Spleen (tissue), 7 donors: ENCODE measurements at regions not wholly inside any gene's neighbourhood (a gene's known extent, or its start where the extent isn't known, plus 50 kb on each side); places are given as distances from the start of the nearest gene placed in this dataset.

Experiments used
- CTCF ChIP-seq, 11 experiments: fragments of 200-600 bp in 7 of 11; fragments of 450-650 bp in 4 of 11; sonication (generic) in 4 of 11; IDR thresholded peaks in 8 of 11; conservative IDR thresholded peaks in 3 of 11; 1 replicate in 7 of 11; 2 replicates in 4 of 11; pipeline versions ENCODE4 v1.4.0 to v1.8.0; 2016 to 2021; ENCODE audit warnings: antibody characterized with exemption in 11 of 11, inconsistent platforms in 4 of 11, mild to moderate bottlenecking in 1 of 11
- POLR2A ChIP-seq, 3 donors: fragments of 450-650 bp; IDR thresholded peaks; one replicate each; pipeline ENCODE4 v1.5.1; 2017; ENCODE audit warnings: antibody characterized with exemption in 3 of 3, mild to moderate bottlenecking in 1 of 3
- donor health status: DM: no; HTN: no; CAD: no; lungs with moderate emphysema.
- donor health status: DM: no; HTN: no; CAD: no.
- donor health status: DM: no; HTN: no; CAD: no.

- TF ChIP-seq CTCF (IDR thresholded peaks at IDR 0.05 in 8 of 11, conservative IDR thresholded peaks at IDR 0.05 in 3 of 11) (no peak), POLR2A (IDR thresholded peaks at IDR 0.05) (no peak)
Measured at GRCh38 chr15:97783240-97783639, 177.3 kb upstream of the ARRDC4 start.
